H9 (cell line): ENCODE measurements at regions not wholly inside any gene's neighbourhood (a gene's known extent, or its start where the extent isn't known, plus 50 kb on each side); places are given as distances from the start of the nearest gene placed in this dataset.

ENCODE experiments used
- DNase-seq: peaks from one replicate; pipeline ENCODE4 v3.0.0-alpha.2; 2017
- H2AFZ ChIP-seq: one replicate; pipeline ENCODE4 v1.6.1; 2013; ENCODE audit warnings: mild to moderate bottlenecking, low read length, control low read depth, moderate library complexity
- H2AK5ac ChIP-seq: 2 replicates; pipeline ENCODE4 v1.6.1; 2013; ENCODE audit warnings: low read length, control low read depth, mixed read lengths; ENCODE audit not compliant: insufficient read length
- H2BK120ac ChIP-seq: one replicate; pipeline ENCODE4 v1.6.1; 2013; ENCODE audit warnings: low read depth, mild to moderate bottlenecking, low read length, control low read depth, inconsistent platforms; ENCODE audit not compliant: poor library complexity, severe bottlenecking
- H2BK12ac ChIP-seq: 2 replicates; pipeline ENCODE4 v1.6.1; 2013; ENCODE audit warnings: low read length, control low read depth, mixed read lengths, low read depth; ENCODE audit not compliant: insufficient read length
- H2BK15ac ChIP-seq: 2 replicates; pipeline ENCODE4 v1.6.1; 2013; ENCODE audit warnings: low read depth, low read length, control low read depth
- H2BK20ac ChIP-seq: one replicate; pipeline ENCODE4 v1.6.1; 2013; ENCODE audit warnings: low read depth, mild to moderate bottlenecking, low read length, control low read depth, inconsistent platforms; ENCODE audit not compliant: poor library complexity, severe bottlenecking
- H2BK5ac ChIP-seq: 2 replicates; pipeline ENCODE4 v1.6.1; 2013; ENCODE audit warnings: low read length, control low read depth, mixed read lengths; ENCODE audit not compliant: insufficient read length
- H3K14ac ChIP-seq: 2 replicates; pipeline ENCODE4 v1.6.1; 2013; ENCODE audit warnings: low read length, control low read depth; ENCODE audit not compliant: insufficient read depth
- H3K18ac ChIP-seq: 2 replicates; pipeline ENCODE4 v1.6.1; 2013; ENCODE audit warnings: low read depth, mild to moderate bottlenecking, mixed read lengths, low read length, control low read depth; ENCODE audit not compliant: insufficient read length
- H3K23ac ChIP-seq: 2 replicates; pipeline ENCODE4 v1.6.1; 2013; ENCODE audit warnings: low read length, control low read depth, mixed read lengths, low read depth; ENCODE audit not compliant: insufficient read length
- H3K23me2 ChIP-seq: 2 replicates; pipeline ENCODE4 v1.6.1; 2013; ENCODE audit warnings: low read depth, mild to moderate bottlenecking, mixed read lengths, low read length, control low read depth; ENCODE audit not compliant: insufficient read length, poor library complexity, severe bottlenecking
- H3K27ac ChIP-seq: 2 replicates; pipeline ENCODE4 v1.5.1; 2013; ENCODE audit warnings: low read length, control low read depth, mixed read lengths, low read depth; ENCODE audit not compliant: insufficient read length
- H3K27me3 ChIP-seq: 2 replicates; pipeline ENCODE4 v1.6.1; 2013; ENCODE audit warnings: low read length, control low read depth, inconsistent platforms; ENCODE audit not compliant: insufficient read depth
- H3K4ac ChIP-seq: 2 replicates; pipeline ENCODE4 v1.6.1; 2013; ENCODE audit warnings: low read depth, mild to moderate bottlenecking, control low read depth, inconsistent platforms, low read length, moderate library complexity
- H3K4me1 ChIP-seq: 2 replicates; pipeline ENCODE4 v1.6.1; 2013; ENCODE audit warnings: low read length, control low read depth, inconsistent platforms; ENCODE audit not compliant: insufficient read depth
- H3K4me2 ChIP-seq: 2 replicates; pipeline ENCODE4 v1.6.1; 2013; ENCODE audit warnings: low read length, control low read depth, mixed read lengths; ENCODE audit not compliant: insufficient read length, insufficient read depth
- H3K56ac ChIP-seq: 2 replicates; pipeline ENCODE4 v1.6.1; 2013; ENCODE audit warnings: low read depth, mild to moderate bottlenecking, mixed read lengths, low read length, control low read depth; ENCODE audit not compliant: insufficient read length
- H3K79me1 ChIP-seq: 2 replicates; pipeline ENCODE4 v1.6.1; 2013; ENCODE audit warnings: low read depth, mild to moderate bottlenecking, moderate library complexity, low read length, control low read depth, inconsistent platforms; ENCODE audit not compliant: insufficient read depth, poor library complexity, severe bottlenecking
- H3K79me2 ChIP-seq: 2 replicates; pipeline ENCODE4 v1.6.1; 2013; ENCODE audit warnings: low read length, control low read depth, inconsistent platforms; ENCODE audit not compliant: insufficient read depth
- H3K9ac ChIP-seq: 2 replicates; pipeline ENCODE4 v1.6.1; 2013; ENCODE audit warnings: low read length, control low read depth, mixed read lengths; ENCODE audit not compliant: insufficient read length; ENCODE audit errors: extremely low read depth
- H3K9me3 ChIP-seq: one replicate; pipeline ENCODE4 v1.6.1; 2013; ENCODE audit warnings: low read depth, low read length, inconsistent platforms; ENCODE audit not compliant: control insufficient read depth
- H3T11ph ChIP-seq: one replicate; pipeline ENCODE4 v1.6.1; 2013; ENCODE audit warnings: mild to moderate bottlenecking, low read length, control low read depth, inconsistent platforms
- H4K20me1 ChIP-seq: one replicate; pipeline ENCODE4 v1.6.1; 2013; ENCODE audit not compliant: control insufficient read depth, insufficient read length, insufficient read depth
- H4K5ac ChIP-seq: 2 replicates; pipeline ENCODE4 v1.6.1; 2013; ENCODE audit warnings: low read depth, mild to moderate bottlenecking, mixed read lengths, low read length, control low read depth; ENCODE audit not compliant: insufficient read length
- H4K8ac ChIP-seq: replicated peaks from 2 replicates; pipeline ENCODE4 v1.6.1; 2013; ENCODE audit warnings: low read length, control low read depth, mixed read lengths, low read depth; ENCODE audit not compliant: insufficient read length
- H4K91ac ChIP-seq: 2 replicates; pipeline ENCODE4 v1.6.1; 2013; ENCODE audit warnings: low read depth, mild to moderate bottlenecking, moderate library complexity, mixed read lengths, low read length, control low read depth; ENCODE audit not compliant: insufficient read length
- H3K27ac Mint-ChIP-seq, 3 experiments: 2 replicates in 2 of 3; 3 replicates in 1 of 3; pipeline ENCODE4 v1.8.0; 2020 to 2021; ENCODE audit warnings: mixed read lengths in 3 of 3, mild to moderate bottlenecking in 1 of 3, moderate library complexity in 1 of 3
- H3K27me3 Mint-ChIP-seq: 2 replicates; pipeline ENCODE4 v1.8.0; 2021; ENCODE audit warnings: low read depth, mild to moderate bottlenecking, moderate library complexity, mixed read lengths
- H3K36me3 Mint-ChIP-seq, 3 experiments: 2 replicates in 2 of 3; 3 replicates in 1 of 3; pipeline ENCODE4 v1.8.0; 2020 to 2021; ENCODE audit warnings: low read depth in 3 of 3, mixed read lengths in 3 of 3; ENCODE audit not compliant: insufficient read depth in 1 of 3
- H3K4me1 Mint-ChIP-seq, 2 experiments: 2 replicates each; pipeline ENCODE4 v1.8.0; 2020; ENCODE audit warnings: mixed read lengths in 2 of 2
- H3K4me3 Mint-ChIP-seq, 2 experiments: 2 replicates in 1 of 2; 3 replicates in 1 of 2; pipeline ENCODE4 v1.8.0; 2020 to 2021; ENCODE audit warnings: mild to moderate bottlenecking in 2 of 2, mixed read lengths in 2 of 2, moderate library complexity in 1 of 2
- H3K9me3 Mint-ChIP-seq, 2 experiments: 2 replicates in 1 of 2; 3 replicates in 1 of 2; pipeline ENCODE4 v1.8.0; 2020; ENCODE audit warnings: mild to moderate bottlenecking in 2 of 2, mixed read lengths in 2 of 2, moderate library complexity in 1 of 2
- CTCF ChIP-seq: fragments of 200-600 bp; sonication (generic); conservative IDR thresholded peaks from 3 replicates; pipeline ENCODE4 v1.8.0; 2021; ENCODE audit warnings: antibody characterized with exemption, mild to moderate bottlenecking
- WGBS: extraction: QIAGEN DNeasy Blood & Tissue Kit; methylation state at CpG from one replicate; pipeline ENCODE4 v1.1.7; 2013; ENCODE audit warnings: missing lambda C conversion rate, low lambda C conversion rate, mixed read lengths; ENCODE audit not compliant: insufficient read length; ENCODE audit errors: extremely low coverage; 5-methylcytosine and 5-hydroxymethylcytosine counted together

GRCh38 chr18:43572163-43572562, 294.9 kb upstream of the SYT4 start:
- Histone ChIP-seq H3K79me1 (no peaks in the 10 kb centered on the region), H3K18ac (no peak overlapping the region), H2BK5ac (no peak overlapping the region), H3K4ac (no peak overlapping the region), H3K79me2 (no peaks in the 10 kb centered on the region), H3K27ac (no peak overlapping the region), H3K23me2 (no peaks in the 10 kb centered on the region), H4K5ac (no peak overlapping the region), H3K23ac (no peak overlapping the region), H4K91ac (no peak overlapping the region), H3K9ac (no peak overlapping the region), H3K9me3 (no peaks in the 10 kb centered on the region), H2BK15ac (no peak overlapping the region), H3K4me1 (no peaks in the 10 kb centered on the region), H4K20me1 (no peaks in the 10 kb centered on the region), H3K56ac (no peak overlapping the region), H2AK5ac (no peak overlapping the region), H2BK20ac (no peak overlapping the region), H3K27me3 (no peaks in the 10 kb centered on the region), H3T11ph (no peak overlapping the region), H3K14ac (no peak overlapping the region), H3K4me2 (no peak overlapping the region), H4K8ac (no peak overlapping the region), H2AFZ (no peak overlapping the region), H2BK12ac (no peak overlapping the region), H2BK120ac (no peak overlapping the region)
- no peaks in the 10 kb centered on the region for H3K27me3 Mint-ChIP-seq
- no peak overlapping the region for H3K4me3 Mint-ChIP-seq
- no peak for DNase-seq
- H3K36me3 Mint-ChIP-seq: no peaks in the 10 kb centered on the region
- WGBS: no CpG with 5 or more reads among the region's 2 CpGs
- peaks cover 4 to 6% of the 10 kb centered on the region in 2 experiments for H3K4me1 Mint-ChIP-seq
- H3K9me3 Mint-ChIP-seq: no peaks in the 10 kb centered on the region
- no peak for TF ChIP-seq CTCF
- no peak overlapping the region for H3K27ac Mint-ChIP-seq
